A549 (cell line): ENCODE measurements at regions not wholly inside any gene's neighbourhood (a gene's known extent, or its start where the extent isn't known, plus 50 kb on each side); places are given as distances from the start of the nearest gene placed in this dataset.

Source experiments
- CTCF ChIP-seq: fragments of >200 bp; sonication (Bioruptor Twin); formaldehyde crosslinking; IDR thresholded peaks from 3 replicates; pipeline ENCODE4 v1.5.1; 2016
- HES2 ChIP-seq: fragments of >200 bp; sonication (Bioruptor Twin); formaldehyde crosslinking; IDR thresholded peaks from 2 replicates; pipeline ENCODE4 v1.6.1; 2016
- KDM1A ChIP-seq: fragments of 200-600 bp; sonication (generic); IDR thresholded peaks from 2 replicates; pipeline ENCODE4 v1.6.1; 2016; ENCODE audit warnings: low read depth, mild to moderate bottlenecking
- MAFK ChIP-seq: fragments of 450-650 bp; IDR thresholded peaks from 2 replicates; pipeline ENCODE4 v1.6.1; 2014; ENCODE audit not compliant: partially characterized antibody
- MAX ChIP-seq: IDR thresholded peaks from 2 replicates; pipeline ENCODE4 v1.6.1; 2012
- MAZ ChIP-seq: fragments of 150-350 bp; IDR thresholded peaks from 2 replicates; pipeline ENCODE4 v1.6.1; 2014; ENCODE audit warnings: antibody characterized with exemption, low read depth, low read length, borderline replicate concordance
- POLR2A ChIP-seq: IDR thresholded peaks from 2 replicates; pipeline ENCODE4 v1.6.1; 2012; ENCODE audit warnings: mild to moderate bottlenecking, low read length
- RAD21 ChIP-seq, 2 experiments: fragments of >200 bp in 1 of 2; sonication (Bioruptor Twin) in 1 of 2; formaldehyde crosslinking in 1 of 2; IDR thresholded peaks in 1 of 2; conservative IDR thresholded peaks in 1 of 2; 2 replicates in 1 of 2; 3 replicates in 1 of 2; pipeline ENCODE4 v1.6.1; 2012 to 2018; ENCODE audit warnings: inconsistent platforms in 1 of 2
- REST ChIP-seq: fragments of 200-600 bp; sonication (generic); IDR thresholded peaks from 2 replicates; pipeline ENCODE4 v1.6.1; 2016; ENCODE audit warnings: antibody characterized with exemption, mild to moderate bottlenecking, moderate library complexity
- ZSCAN20 ChIP-seq: fragments of 250-450 bp; sonication (Bioruptor Pico); IDR thresholded peaks from 2 replicates; pipeline ENCODE4 v1.8.0; 2022; ENCODE audit warnings: mild to moderate bottlenecking, moderate library complexity

- no peak for TF ChIP-seq KDM1A
- no peak for TF ChIP-seq POLR2A
- no peak for TF ChIP-seq CTCF
- TF ChIP-seq MAX: no peak
- TF ChIP-seq MAFK: no peak
- no peak for TF ChIP-seq MAZ
- no peak for TF ChIP-seq REST
- TF ChIP-seq ZSCAN20 (CRISPR knock-in tag): no peak
- TF ChIP-seq HES2: no peak
- no peak for TF ChIP-seq RAD21 (conservative IDR thresholded peaks at IDR 0.05 in 1 of 2, IDR thresholded peaks at IDR 0.05 in 1 of 2)
Observed at GRCh38 chr20:10940941-10941340, 267.1 kb upstream of the JAG1 start.
